GM18907 (cell line): ENCODE measurements at regions not wholly inside any gene's neighbourhood (a gene's known extent, or its start where the extent isn't known, plus 50 kb on each side); places are given as distances from the start of the nearest gene placed in this dataset.
"Not testable (repeated sequence)": the region's sequence is repeated elsewhere in the genome, so short reads cannot be mapped to it uniquely, and the experiment has no call there.

Source experiments
- ATAC-seq: cut with Tn5 transposase; IDR thresholded peaks from one replicate; pipeline ENCODE4 v1.9.1; 2021; ENCODE audit warnings: mild to moderate bottlenecking, moderate library complexity; ENCODE audit not compliant: unreplicated experiment

DNA sequence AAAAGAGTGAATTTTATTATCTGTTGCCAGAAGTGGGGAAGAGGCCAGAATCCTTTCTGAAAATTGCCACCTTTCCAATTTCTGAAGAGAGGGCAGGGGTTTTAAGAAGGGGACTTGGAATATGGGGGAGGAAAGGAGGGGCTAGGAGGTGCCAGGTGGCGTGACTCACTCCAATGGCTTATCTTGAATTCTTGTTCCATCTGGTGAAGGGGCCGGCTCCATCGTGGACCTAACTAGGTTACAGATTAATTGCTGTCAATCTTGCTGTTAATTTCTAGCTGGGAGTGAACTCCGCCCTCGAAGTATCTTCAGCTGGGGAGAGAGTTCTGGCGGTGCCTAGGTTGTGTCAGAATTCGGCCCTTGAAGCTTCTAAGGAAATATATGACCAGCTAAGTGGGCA lies 138.7 kb downstream of the YTHDC2 start:
- no peak for ATAC-seq

DNA sequence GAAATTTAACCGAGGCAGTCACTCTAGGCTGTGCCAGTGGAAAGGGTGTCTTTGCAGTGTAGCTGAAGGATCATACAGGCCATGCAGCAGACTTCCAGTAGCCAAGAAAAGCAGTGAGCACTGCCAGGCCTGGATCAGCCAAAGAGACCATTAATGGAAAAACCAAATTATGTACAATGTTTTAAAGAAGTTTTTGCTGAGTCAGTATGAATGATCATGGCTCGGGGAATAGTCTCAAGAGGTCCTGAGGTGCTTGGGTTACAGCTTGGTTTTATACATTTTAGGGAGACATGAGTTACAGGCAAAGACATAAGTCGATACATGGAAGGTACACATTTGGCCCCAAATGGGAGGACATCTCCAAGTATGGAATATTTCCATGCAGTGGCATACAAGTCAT lies 141.3 kb downstream of the YTHDC2 start:
- ATAC-seq, result no peak

GRCh38 chr5:113660206-113660605 lies 146.7 kb downstream of the YTHDC2 start:
- ATAC-seq, result no peak

GRCh38 chr5:113660706-113661250 lies 147.3 kb downstream of the YTHDC2 start:
- ATAC-seq, result no peak

- ATAC-seq, result peak; percentile 64
Measured at GRCh38 chr5:113663879-113664541, 150.5 kb downstream of the YTHDC2 start.

GRCh38 chr5:113673041-113673440 lies 159.5 kb downstream of the YTHDC2 start:
- ATAC-seq, result no peak

DNA sequence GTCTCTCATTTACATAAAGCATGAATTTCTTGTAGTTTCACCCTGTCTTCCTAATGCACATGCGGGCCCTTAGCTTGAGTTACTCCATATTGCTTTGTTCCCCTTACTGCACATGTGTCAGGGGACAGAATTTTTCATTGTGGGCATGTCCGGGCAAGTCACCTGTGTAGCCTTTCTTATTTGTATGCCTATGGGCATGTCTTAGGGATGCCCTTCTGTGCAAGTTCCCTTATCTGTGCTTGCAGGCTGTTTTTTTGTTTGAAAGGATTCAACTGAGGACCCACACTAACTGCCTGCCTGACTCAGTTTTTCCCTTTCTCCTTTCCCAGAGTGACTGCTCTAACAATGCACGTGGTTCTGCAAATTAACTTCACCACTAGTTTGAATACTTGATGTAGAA lies 161.7 kb downstream of the YTHDC2 start:
- no peak for ATAC-seq

- ATAC-seq, result no peak
Measured at GRCh38 chr5:113678202-113678601, 164.7 kb downstream of the YTHDC2 start.

DNA sequence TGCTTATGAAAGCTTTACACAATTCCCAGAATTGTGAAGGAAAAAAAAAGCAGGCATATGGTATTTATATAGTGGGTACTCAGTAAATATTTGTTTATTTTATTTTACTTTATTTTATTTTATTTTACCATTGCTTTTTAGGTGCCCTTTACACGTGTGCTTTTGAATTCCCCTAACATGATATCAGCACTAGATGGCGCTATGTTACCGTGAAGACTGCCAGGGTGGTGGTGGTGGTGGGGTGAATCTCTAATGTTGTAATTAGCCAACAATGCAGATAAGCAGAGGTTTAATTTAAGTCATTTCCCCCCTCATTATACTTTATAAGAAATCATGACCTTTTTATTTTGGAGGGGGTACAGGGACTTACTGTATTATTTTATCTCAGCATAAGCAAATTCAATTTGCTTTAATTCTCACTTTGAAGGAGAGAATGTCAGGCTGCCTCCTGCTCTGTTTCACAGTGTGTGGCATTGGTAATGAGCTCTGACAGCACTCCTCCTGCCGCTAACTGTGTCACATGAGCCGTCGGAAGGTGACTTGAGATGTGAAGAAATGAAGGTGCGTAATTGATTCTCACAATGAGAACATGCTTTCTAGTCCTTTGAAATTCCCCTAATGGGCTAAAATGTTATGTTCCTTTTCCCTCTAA lies 165.6 kb downstream of the YTHDC2 start:
- peak; percentile 79 for ATAC-seq

- ATAC-seq, result no peak
Measured at GRCh38 chr5:113680534-113680933, 167.0 kb downstream of the YTHDC2 start.

DNA sequence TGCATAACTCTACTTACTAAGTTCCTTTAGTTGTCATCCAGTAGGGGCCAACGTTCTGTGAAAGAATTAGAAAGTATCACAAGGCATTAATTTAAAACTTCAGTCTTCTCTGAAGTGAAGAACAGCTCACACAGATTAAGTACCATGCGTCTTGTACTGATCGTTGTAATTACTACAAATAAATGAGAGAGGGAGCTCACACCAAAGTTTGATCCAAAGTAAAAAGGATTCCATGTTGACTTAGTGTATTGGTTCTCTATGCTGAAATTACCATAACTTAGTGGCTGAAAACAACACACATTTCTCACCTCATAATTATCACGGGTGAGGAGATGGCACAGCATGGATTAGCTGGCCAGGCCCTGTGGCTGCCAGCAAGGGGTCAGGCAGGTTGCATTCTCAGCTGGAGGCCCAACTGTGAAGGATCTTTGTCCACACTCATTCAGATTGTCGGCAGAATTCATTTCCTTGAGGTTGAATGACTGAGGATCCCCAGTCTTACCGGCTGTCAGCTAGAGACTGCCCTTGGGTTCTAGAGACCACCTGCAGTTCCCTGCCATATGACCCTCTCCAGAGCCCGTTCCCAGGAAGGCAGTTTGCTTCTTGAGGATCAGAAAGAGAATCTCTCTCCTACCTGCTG lies 169.1 kb downstream of the YTHDC2 start:
- ATAC-seq, result no peak

DNA sequence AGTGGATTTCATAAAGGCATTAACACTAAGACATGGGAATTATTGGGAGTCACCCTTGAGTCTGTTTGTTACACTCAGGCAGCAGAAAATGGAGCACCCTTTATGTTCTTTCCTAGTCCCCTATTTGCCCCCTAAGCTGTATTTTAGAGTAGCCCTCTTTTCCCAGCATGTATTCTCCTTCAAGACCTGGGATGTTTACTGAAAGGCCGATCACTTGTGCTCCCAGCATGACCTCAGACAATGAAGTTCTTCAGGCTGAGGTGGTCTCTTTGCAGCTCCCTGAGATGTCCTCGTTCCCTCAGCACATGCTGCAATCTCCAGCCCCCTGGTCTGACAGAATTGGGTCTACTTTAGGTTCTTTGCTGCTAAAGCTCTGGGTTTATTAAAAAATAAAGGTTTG lies 169.7 kb downstream of the YTHDC2 start:
- ATAC-seq, result no peak

DNA sequence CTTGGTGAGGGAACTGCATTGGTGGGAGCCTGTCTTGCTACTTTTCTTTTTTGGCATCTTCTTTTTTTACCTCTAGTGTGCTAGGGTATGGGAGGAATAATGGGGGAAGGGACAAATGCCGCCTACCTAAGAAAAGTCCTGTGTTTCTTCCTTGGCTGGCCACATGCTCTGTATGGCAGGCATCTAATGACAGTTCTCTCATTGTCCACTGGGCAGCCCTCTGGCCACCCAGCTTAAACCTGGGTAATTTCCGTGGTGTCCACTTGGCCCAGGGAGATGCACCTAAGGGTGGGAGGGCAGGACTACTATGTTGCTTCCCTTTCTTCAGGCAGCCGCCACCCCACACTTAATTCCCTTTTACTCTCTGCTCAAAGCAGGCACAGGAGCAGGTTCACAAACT lies 173.1 kb downstream of the YTHDC2 start:
- no peak for ATAC-seq

GRCh38 chr5:113689647-113690046 lies 176.2 kb downstream of the YTHDC2 start:
- ATAC-seq, result no peak

DNA sequence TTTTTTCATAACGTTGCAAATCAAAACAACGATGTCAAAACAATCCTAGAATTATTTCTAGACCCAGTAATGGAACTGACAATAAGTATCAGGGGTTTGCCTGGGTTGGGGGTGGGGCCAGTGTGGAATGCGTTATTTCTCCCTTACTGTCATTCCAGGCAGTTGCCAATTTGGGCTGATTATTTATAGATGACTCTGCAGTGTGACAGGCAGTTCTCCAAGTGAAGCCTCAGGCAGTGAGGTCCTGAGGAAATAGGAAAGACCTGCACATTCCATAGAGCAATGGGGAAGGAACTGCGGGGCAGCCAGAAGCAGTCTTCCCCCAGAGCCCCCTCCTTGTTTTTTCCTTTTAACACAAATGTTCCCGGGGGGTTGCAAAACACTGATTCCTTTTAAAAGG lies 179.0 kb downstream of the YTHDC2 start:
- no peak for ATAC-seq

- no peak for ATAC-seq
Measured at GRCh38 chr5:113692891-113693457, 179.5 kb downstream of the YTHDC2 start.

GRCh38 chr5:113693701-113694100 lies 180.2 kb downstream of the YTHDC2 start:
- ATAC-seq, result no peak

GRCh38 chr5:113694576-113694975 lies 181.1 kb downstream of the YTHDC2 start:
- ATAC-seq, result no peak

- ATAC-seq, result no peak
Measured at GRCh38 chr5:113703266-113703665, 189.8 kb downstream of the YTHDC2 start.

DNA sequence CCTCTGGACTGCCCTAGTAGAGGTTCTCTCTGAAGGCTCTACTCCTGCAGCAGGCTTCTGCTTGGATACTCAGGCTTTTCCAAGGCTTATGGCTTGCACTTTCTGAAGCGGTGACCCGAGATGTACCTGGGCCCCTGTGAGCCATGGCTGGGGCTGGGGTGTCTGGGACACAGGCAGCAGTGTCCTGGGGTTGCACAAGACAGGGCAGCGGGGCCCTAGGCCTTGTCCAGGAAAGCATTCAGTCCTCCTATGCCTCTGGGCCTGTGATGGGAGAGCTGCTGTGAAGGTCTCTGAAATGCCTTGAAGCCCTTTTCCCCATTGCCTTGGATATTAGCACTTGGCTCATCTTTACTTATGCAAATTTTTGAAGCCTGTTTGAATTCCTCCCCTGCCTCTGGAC lies 192.2 kb downstream of the YTHDC2 start:
- no peak for ATAC-seq

- ATAC-seq, result no peak
Measured at GRCh38 chr5:113713051-113713450, 199.6 kb downstream of the YTHDC2 start.

DNA sequence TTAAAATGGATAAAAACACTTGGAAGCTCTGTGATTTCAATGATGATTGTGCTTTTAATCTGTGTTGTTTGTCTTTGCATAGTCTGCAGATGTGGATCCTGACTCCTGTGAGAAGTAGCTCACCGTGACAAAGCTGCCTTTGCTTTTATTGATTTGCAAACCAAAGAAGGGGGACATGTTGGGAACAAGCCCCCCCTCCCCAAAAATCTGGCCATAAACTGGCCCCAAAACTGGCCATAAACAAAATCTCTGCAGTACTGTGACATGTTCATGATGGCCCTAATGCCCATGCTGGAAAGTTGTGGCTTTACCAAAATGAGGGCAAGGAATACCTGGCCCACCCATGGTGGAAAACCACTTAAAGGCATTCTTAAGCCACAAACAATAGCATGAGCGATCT lies 202.4 kb downstream of the YTHDC2 start:
- ATAC-seq, result not testable (repeated sequence)
